GM19455 (cell line): ENCODE measurements at regions not wholly inside any gene's neighbourhood (a gene's known extent, or its start where the extent isn't known, plus 50 kb on each side); places are given as distances from the start of the nearest gene placed in this dataset.
"Not testable (repeated sequence)": the region's sequence is repeated elsewhere in the genome, so short reads cannot be mapped to it uniquely, and the experiment has no call there.

Source experiments
- ATAC-seq: cut with Tn5 transposase; IDR thresholded peaks from one replicate; pipeline ENCODE4 v1.9.1; 2021; ENCODE audit not compliant: unreplicated experiment

GRCh38 chr6:5898563-5898962, 108.2 kb downstream of the NRN1 start:
- no peak for ATAC-seq

- no peak for ATAC-seq
Measured at GRCh38 chr6:5898102-5898501, 108.6 kb downstream of the NRN1 start.

DNA sequence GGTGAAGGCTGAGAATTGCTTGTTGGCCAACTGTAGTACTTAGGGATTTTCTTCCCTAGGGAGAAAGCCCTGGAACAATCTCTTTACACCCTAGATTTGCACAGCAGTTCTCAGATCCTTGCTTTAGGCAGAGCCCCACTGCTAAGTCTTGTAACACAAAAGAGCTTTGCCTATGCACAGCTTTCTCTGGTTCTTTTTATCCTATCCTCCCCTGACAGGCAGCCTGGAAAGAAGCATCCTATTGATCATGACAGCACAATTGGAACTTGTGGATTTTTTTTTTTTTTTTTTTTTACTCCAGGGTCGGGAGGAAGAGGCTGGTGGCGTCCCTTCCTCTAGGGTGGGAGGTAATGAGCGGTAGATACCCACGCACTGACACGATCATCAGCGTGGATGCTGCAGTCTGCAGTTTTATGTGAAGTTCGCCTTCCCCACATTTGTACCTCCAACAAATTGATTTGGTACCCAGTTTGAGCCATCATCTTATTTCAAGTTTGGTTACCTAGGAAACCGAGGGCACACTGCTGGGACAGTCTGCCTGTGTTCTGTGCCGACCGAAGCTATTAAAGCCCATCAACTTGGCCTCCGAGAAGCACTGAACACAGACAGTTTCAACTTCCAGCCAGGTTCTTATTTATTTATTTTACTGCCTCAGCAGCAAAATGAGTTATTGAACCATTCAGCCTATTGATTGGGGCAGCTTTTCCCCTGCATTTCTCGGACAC, 110.1 kb downstream of the NRN1 start:
- no peak for ATAC-seq

DNA sequence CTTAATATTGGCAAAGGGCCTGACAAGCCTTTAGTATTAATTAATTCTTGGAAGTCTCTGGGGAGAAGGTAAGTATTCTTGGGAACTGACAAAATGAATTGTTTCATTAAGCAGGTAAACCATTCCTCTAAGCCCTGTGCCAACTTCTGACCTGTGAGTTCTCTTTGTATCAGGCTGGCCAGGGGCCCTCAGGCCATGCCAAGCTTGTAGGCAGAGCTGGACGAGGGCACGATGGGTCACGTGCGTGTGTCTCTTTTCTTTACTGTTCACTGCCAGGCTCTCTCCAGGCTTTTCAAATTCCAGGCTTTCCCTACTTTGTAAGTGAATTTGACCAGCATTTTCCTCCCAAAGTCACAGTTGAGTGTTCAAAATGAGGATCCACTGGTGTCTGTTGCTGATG, 112.4 kb downstream of the NRN1 start:
- ATAC-seq = no peak

DNA sequence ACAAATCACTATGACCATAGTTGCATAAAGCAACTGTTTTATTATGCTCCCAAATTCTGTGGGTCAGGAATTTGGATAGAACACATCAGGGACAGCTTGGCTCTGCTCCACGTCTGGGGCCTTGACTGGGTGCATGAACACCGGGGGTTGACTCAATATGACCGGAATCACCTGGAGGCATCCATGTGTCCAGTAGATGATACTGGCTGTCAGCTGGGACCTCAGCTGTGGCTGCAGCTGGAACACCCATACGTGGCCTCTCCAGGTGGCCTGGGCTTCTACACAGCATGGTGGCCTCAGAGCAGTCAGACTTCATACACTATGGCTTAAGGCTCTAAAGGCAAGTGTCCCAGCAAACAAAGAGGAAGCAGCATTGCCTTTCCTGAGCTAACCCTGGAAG, 113.4 kb downstream of the NRN1 start:
- no peak for ATAC-seq

GRCh38 chr6:5892669-5893068, 114.1 kb downstream of the NRN1 start:
- no peak for ATAC-seq

DNA sequence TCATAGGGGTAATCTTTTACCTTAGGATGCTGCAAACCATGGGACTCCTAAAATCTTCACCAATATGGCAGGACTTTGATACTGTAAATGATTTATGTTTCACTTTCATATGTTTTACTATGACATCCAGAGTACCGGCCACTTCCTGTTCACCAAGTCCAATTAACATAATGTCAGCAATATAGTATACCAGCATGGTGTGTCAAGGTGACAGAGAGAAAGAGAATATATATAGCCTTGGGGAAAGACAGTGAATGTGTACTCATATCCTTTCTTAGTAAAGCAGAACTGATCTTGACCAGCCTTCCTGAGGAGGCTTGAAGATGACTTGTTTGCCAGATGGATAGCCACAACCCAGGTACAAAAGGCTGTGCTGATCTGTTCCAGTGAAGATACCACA, 127.9 kb downstream of the NRN1 start:
- ATAC-seq = no peak

GRCh38 chr6:5876076-5876475, 130.6 kb downstream of the NRN1 start:
- ATAC-seq = no peak

- not testable (repeated sequence) for ATAC-seq
Measured at GRCh38 chr6:5873976-5874375, 132.7 kb downstream of the NRN1 start.

DNA sequence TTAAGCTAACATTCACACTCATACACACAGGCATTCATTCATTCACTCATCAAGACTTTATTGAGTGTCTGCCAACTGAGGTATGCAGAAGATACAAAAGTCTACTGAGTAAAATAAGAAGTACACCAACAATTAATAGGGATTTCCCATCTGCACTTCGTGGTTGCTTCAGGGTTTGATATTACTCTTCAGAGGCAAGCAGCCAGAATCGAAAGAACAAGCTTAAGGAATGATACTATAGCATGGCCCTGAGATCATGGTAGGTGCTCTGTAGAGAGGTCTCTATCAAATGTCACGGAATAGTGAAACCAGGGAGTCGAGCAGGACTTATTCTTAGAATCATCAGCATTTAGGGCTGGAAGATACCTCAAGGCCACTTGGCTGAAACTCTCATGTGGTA, 135.4 kb downstream of the NRN1 start:
- ATAC-seq = no peak

DNA sequence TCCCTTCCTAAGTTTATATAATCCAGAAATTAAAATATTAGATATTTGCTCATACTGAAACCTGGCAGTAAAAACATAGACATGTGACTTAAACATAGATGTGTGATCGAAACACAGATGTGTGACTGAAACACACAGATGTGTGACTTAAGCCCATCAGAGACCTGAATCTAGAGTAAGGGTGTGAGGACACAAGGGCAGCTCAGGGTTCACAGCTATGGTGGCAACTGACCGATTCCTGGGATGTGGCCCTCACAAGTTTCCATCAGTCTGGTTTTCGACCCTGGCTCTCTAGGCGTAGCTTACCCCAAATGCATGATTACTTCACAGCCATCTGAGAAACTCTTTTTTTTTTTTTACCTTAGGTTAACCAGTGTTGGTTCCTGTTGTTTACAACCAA, 137.0 kb downstream of the NRN1 start:
- no peak for ATAC-seq

GRCh38 chr6:5869261-5869660, 137.5 kb downstream of the NRN1 start:
- no peak for ATAC-seq

DNA sequence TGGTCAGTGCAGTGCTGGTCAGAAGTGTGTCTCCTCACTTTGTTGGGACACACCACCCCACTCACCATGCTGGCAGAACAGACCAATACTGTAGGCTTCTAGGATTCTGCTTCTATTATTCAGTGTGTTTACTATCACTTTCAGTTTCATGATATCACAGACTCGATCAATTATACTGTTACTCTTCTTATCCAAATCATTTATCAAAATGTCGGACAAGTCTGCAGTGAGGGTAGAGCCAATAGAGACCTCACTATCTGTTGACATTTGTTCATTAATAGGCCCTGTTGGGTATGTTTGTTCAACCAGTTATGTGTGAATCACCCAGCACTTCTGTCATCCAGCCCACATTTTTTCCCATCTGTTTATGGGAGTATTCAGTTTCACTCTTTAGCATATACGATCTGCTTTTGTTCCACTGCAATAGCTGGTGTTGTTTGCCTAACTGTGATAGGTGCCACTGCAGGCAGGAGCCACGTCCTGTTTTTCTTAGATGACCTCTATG, 140.1 kb downstream of the NRN1 start:
- no peak for ATAC-seq

- no peak for ATAC-seq
Measured at GRCh38 chr6:5865506-5866031, 141.2 kb downstream of the NRN1 start.

GRCh38 chr6:5860849-5861248, 145.9 kb downstream of the NRN1 start:
- no peak for ATAC-seq

- ATAC-seq = no peak
Measured at GRCh38 chr6:5855787-5856470, 150.8 kb downstream of the NRN1 start.

DNA sequence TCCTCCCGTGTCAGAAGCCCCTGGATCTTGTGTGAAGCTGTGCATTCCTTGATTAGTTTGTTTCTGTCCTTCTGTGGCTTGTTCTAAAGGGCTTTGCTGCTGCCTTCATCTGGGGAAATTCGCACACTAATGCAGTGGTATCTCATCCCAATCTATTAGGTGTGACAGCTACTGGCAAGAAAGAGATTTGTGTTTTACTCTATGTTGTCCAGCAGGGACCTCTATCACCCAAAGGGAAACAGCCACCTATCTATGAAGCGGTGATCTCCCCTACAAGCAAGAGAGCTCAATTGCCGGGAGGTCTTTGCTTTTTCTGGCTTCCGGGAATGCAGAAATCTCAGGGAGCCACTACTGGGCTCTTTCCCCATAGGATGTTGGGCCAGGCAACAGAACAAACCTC, 151.8 kb downstream of the NRN1 start:
- ATAC-seq = no peak

- ATAC-seq = peak; percentile 80
Measured at GRCh38 chr6:5851261-5851757, 155.4 kb downstream of the NRN1 start.

- ATAC-seq = peak; percentile 23
Measured at GRCh38 chr6:5850848-5851255, 155.9 kb downstream of the NRN1 start.

DNA sequence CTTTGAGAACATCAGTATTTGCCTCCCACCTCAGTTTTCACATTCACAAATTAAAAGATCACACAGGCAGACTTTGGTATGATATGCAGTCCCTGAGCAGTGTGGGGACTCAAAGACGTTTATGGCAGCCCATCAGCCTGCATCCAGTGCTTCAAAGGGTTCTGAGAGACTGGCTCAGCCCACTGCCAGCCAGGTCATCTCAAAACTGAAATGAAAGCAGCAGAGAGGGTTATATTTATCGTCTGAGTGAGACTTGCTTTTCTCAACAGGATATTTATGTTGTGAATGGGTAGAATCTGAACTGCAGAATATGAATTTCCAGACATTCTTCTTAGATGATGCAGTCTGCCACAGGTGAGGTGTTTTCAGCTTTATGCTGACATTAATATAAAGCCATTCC, 159.8 kb downstream of the NRN1 start:
- ATAC-seq = no peak

DNA sequence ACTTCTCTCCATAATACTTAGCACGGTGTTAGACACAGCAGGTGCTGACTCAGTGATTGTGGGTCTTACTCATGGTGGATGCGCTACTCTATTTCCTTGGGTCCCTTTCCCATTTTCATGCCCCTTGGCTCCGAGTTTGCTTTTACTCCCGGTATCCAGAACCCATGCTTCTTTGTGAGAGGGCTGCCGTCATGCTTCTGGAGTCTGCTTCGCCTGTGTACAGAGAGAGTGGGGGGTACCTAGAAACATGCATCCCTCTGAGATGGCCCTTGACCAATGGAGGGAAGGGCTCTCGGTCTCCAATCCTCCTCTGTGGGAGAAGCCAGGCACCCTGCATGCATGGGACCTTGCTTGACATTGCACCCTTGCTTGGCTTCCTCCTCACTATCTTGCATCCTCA, 160.4 kb downstream of the NRN1 start:
- ATAC-seq = no peak

DNA sequence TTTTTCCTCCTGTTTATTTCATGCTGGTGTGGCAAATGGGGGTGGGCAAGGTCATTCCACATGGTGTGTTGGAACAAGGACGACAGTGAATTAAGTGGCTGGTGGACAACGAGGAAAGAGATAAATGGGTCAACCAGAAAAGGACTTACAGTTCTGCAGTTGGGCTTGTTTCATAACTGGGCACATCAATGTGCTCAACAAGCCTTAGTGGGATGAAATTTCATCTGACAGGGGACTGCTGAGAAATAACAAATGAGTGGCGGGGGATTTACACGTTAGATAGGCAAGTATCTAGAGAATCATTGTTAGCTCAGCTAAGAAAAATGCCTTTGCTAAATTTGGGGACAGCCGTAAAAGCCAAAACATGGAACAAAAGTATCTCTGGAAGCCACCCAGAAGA, 163.6 kb downstream of the NRN1 start:
- no peak for ATAC-seq
